Aorta (tissue), 5 donors: ENCODE measurements at regions not wholly inside any gene's neighbourhood (a gene's known extent, or its start where the extent isn't known, plus 50 kb on each side); places are given as distances from the start of the nearest gene placed in this dataset.

Experiments
- ATAC-seq: fragments of 200-7000 bp; cut with Tn5 transposase; one replicate; pipeline ENCODE4 v1.9.1; 2022; ENCODE audit warnings: moderate library complexity; ENCODE audit not compliant: low FRiP score
- DNase-seq, 2 donors: peaks; one replicate each; pipeline ENCODE4 v3.0.0-alpha.2; 2020
- H3K27ac ChIP-seq, 2 donors: one replicate each; pipeline ENCODE4 v1.5.1; 2013; ENCODE audit warnings: low read length in 2 of 2, mild to moderate bottlenecking in 2 of 2, moderate library complexity in 2 of 2, control low read depth in 1 of 2, inconsistent platforms in 1 of 2, low read depth in 1 of 2
- H3K27me3 ChIP-seq, 2 donors: one replicate each; pipeline ENCODE4 v1.6.1; 2013; ENCODE audit warnings: control low read depth in 1 of 2, low read length in 1 of 2, mild to moderate bottlenecking in 1 of 2, moderate library complexity in 1 of 2; ENCODE audit not compliant: insufficient read depth in 2 of 2, control insufficient read depth in 1 of 2
- H3K36me3 ChIP-seq, 2 donors: one replicate each; pipeline ENCODE4 v1.6.1; 2013; ENCODE audit warnings: control low read depth in 1 of 2, low read length in 1 of 2, mild to moderate bottlenecking in 1 of 2; ENCODE audit not compliant: insufficient read depth in 2 of 2, control insufficient read depth in 1 of 2
- H3K4me1 ChIP-seq, 2 donors: one replicate each; pipeline ENCODE4 v1.6.1; 2013; ENCODE audit warnings: low read length in 2 of 2, control low read depth in 1 of 2, mild to moderate bottlenecking in 1 of 2, moderate library complexity in 1 of 2; ENCODE audit not compliant: insufficient read depth in 2 of 2, control insufficient read depth in 1 of 2
- H3K4me3 ChIP-seq, 2 donors: one replicate each; pipeline ENCODE4 v1.5.1; 2013; ENCODE audit warnings: low read length in 2 of 2, control low read depth in 1 of 2, mild to moderate bottlenecking in 1 of 2
- H3K9me3 ChIP-seq: one replicate; pipeline ENCODE4 v1.6.1; 2013; ENCODE audit warnings: mild to moderate bottlenecking, low read length; ENCODE audit not compliant: control insufficient read depth
- WGBS, 2 donors: extraction: QIAGEN DNeasy Blood & Tissue Kit; methylation state at CpG; one replicate each; pipeline ENCODE4 v1.1.7; 2013; 5-methylcytosine and 5-hydroxymethylcytosine counted together
- intact Hi-C, 2 donors: fragments of 100-400 bp; cut with DNase I; formaldehyde crosslinking; loops; one replicate each; pipeline versions ENCODE4 v1.14.2 to v1.15.0; 2022
- donor health status: healthy with polysubstance abuse.
- donor health status: Bipolar disorder and iron deficiency.
- donor health status: DM: no; HTN: no; CAD: no.
- donor health status: DM: no; HTN: no; CAD: no.
- donor health status: DM: yes; HTN: yes; CAD: no.

GRCh38 chr14:71240866-71241520 is 333.7 kb downstream of the PCNX1 start:
- no peak for DNase-seq
- no peaks in the 10 kb centered on the region for H3K27me3 ChIP-seq
- no peak for ATAC-seq
- intact Hi-C loops: loop anchor here in 1 of 2 donors (5.0 kb wide), 1 partner anchor 34 kb away; no protein-coding TSS in a partner anchor
- no peaks in the 10 kb centered on the region for H3K36me3 ChIP-seq
- H3K27ac ChIP-seq: peak overlapping the region in 1 of 2 donors; percentile 12
- no peak overlapping the region for H3K4me3 ChIP-seq
- H3K9me3 ChIP-seq: peaks cover 1% of the 10 kb centered on the region
- H3K4me1 ChIP-seq: peaks cover 5 to 9% of the 10 kb centered on the region in 2 donors

- Histone ChIP-seq H3K4me1 (peaks cover 5 to 9% of the 10 kb centered on the region in 2 donors), H3K27ac (peak overlapping the region; percentile 46 to 89), H3K36me3 (no peaks in the 10 kb centered on the region), H3K4me3 (no peak overlapping the region), H3K27me3 (no peaks in the 10 kb centered on the region), H3K9me3 (peaks cover 1% of the 10 kb centered on the region)
- DNase-seq (peak in 1 of 2 donors; percentile 77), ATAC-seq (peak; percentile 76)
- intact Hi-C loops: loop anchor here in 1 of 2 donors (5.0 kb wide), 1 partner anchor 35 kb away; no protein-coding TSS in a partner anchor
- 3 to 7% methylated on average over 4 of the region's 4 CpGs for WGBS, 2 donors
Measured at GRCh38 chr14:71242237-71242748, 335.0 kb downstream of the PCNX1 start.

GRCh38 chr14:71243697-71244096 is 336.4 kb downstream of the PCNX1 start:
- Histone ChIP-seq H3K4me3 (no peak overlapping the region), H3K27ac (no peak overlapping the region), H3K4me1 (peaks cover 5 to 9% of the 10 kb centered on the region in 2 donors), H3K9me3 (peaks cover 1% of the 10 kb centered on the region), H3K27me3 (no peaks in the 10 kb centered on the region), H3K36me3 (no peaks in the 10 kb centered on the region)
- WGBS, 2 donors: 4 to 7% methylated on average over 1 of the region's 1 CpG
- ATAC-seq (no peak), DNase-seq (no peak)
- intact Hi-C loops: loop anchor here in 1 of 2 donors (5.0 kb wide), 1 partner anchor 36 kb away; no protein-coding TSS in a partner anchor

- Histone ChIP-seq H3K4me1 (peaks cover 5 to 9% of the 10 kb centered on the region in 2 donors), H3K4me3 (no peak overlapping the region), H3K27me3 (no peaks in the 10 kb centered on the region), H3K9me3 (peaks cover 1% of the 10 kb centered on the region), H3K27ac (no peak overlapping the region), H3K36me3 (no peaks in the 10 kb centered on the region)
- DNase-seq: no peak
- ATAC-seq: no peak
- WGBS, 2 donors: 29 to 30% methylated on average over 5 of the region's 5 CpGs
- intact Hi-C loops: loop anchor here in 1 of 2 donors (5.0 kb wide), 1 partner anchor 37 kb away; no protein-coding TSS in a partner anchor
Measured at GRCh38 chr14:71244341-71244740, 337.1 kb downstream of the PCNX1 start.

- Histone ChIP-seq H3K27ac (no peak overlapping the region), H3K36me3 (no peaks in the 10 kb centered on the region), H3K4me1 (peaks cover 5 to 9% of the 10 kb centered on the region in 2 donors), H3K9me3 (peaks cover 1% of the 10 kb centered on the region), H3K4me3 (no peak overlapping the region), H3K27me3 (no peaks in the 10 kb centered on the region)
- intact Hi-C loops: no loop called here
- DNase-seq (no peak), ATAC-seq (no peak)
- WGBS, 2 donors: 95 to 96% methylated on average over 8 of the region's 8 CpGs
Measured at GRCh38 chr14:71245659-71246361, 338.6 kb downstream of the PCNX1 start.

GRCh38 chr14:71246539-71246938 is 339.3 kb downstream of the PCNX1 start:
- Histone ChIP-seq H3K27me3 (no peaks in the 10 kb centered on the region), H3K4me3 (no peak overlapping the region), H3K27ac (no peak overlapping the region), H3K9me3 (peaks cover 1% of the 10 kb centered on the region), H3K36me3 (no peaks in the 10 kb centered on the region), H3K4me1 (peaks cover 5 to 9% of the 10 kb centered on the region in 2 donors)
- DNase-seq: no peak
- no peak for ATAC-seq
- 88 to 89% methylated on average over 1 of the region's 1 CpG for WGBS, 2 donors
- intact Hi-C loops: no loop called here

- H3K4me3 ChIP-seq: no peak overlapping the region
- H3K36me3 ChIP-seq: no peaks in the 10 kb centered on the region
- no peak for DNase-seq
- peaks cover 1% of the 10 kb centered on the region for H3K9me3 ChIP-seq
- peaks cover 5 to 9% of the 10 kb centered on the region in 2 donors for H3K4me1 ChIP-seq
- no peaks in the 10 kb centered on the region for H3K27me3 ChIP-seq
- ATAC-seq: no peak
- H3K27ac ChIP-seq: no peak overlapping the region
- WGBS, 2 donors: 56 to 60% methylated on average over 4 of the region's 4 CpGs
- intact Hi-C loops: no loop called here
Measured at GRCh38 chr14:71247106-71247505, 339.8 kb downstream of the PCNX1 start.

- DNase-seq: no peak
- H3K4me1 ChIP-seq: peaks cover 2 to 5% of the 10 kb centered on the region in 2 donors
- ATAC-seq: no peak
- no peaks in the 10 kb centered on the region for H3K36me3 ChIP-seq
- H3K27me3 ChIP-seq: no peaks in the 10 kb centered on the region
- intact Hi-C loops: no loop called here
- no peak overlapping the region for H3K4me3 ChIP-seq
- no peak overlapping the region for H3K27ac ChIP-seq
- WGBS, 2 donors: 95% methylated on average over 3 of the region's 3 CpGs
- H3K9me3 ChIP-seq: peaks cover 1% of the 10 kb centered on the region
Measured at GRCh38 chr14:71248194-71248593, 340.9 kb downstream of the PCNX1 start.
